Upper lobe of right lung (tissue), 1 donor: ENCODE measurements at regions not wholly inside any gene's neighbourhood (a gene's known extent, or its start where the extent isn't known, plus 50 kb on each side); places are given as distances from the start of the nearest gene placed in this dataset.

Experiments used
- ATAC-seq: fragments of 200-7000 bp; cut with Tn5 transposase; one replicate; pipeline ENCODE4 v1.9.1; 2020; ENCODE audit warnings: mild to moderate bottlenecking, moderate library complexity
- DNase-seq: peaks from one replicate; pipeline ENCODE4 v3.0.0-alpha.2; 2020
- H3K27ac ChIP-seq: fragments of 200-600 bp; one replicate; pipeline ENCODE4 v1.8.0; 2022
- H3K27me3 ChIP-seq: fragments of 200-600 bp; one replicate; pipeline ENCODE4 v1.8.0; 2022; ENCODE audit warnings: mild to moderate bottlenecking
- H3K36me3 ChIP-seq: fragments of 200-600 bp; one replicate; pipeline ENCODE4 v1.8.0; 2022
- H3K4me1 ChIP-seq: fragments of 200-600 bp; one replicate; pipeline ENCODE4 v1.8.0; 2022
- H3K4me3 ChIP-seq: fragments of 200-600 bp; one replicate; pipeline ENCODE4 v1.8.0; 2022; ENCODE audit warnings: mild to moderate bottlenecking
- H3K9me3 ChIP-seq: fragments of 200-600 bp; one replicate; pipeline ENCODE4 v1.8.0; 2022
- intact Hi-C: fragments of 100-400 bp; cut with DNase I; formaldehyde crosslinking; loops from one replicate; pipeline ENCODE4 v1.11.0; 2022
- TF ChIP-seq, protein P1 (sequence below): fragments of 200-600 bp; IDR thresholded peaks from one replicate; pipeline ENCODE4 v1.8.0; 2022; ENCODE audit warnings: antibody characterized with exemption
- donor health status: DM: no; HTN: yes; CAD: no; lungs with severe emphysema.

DNA sequence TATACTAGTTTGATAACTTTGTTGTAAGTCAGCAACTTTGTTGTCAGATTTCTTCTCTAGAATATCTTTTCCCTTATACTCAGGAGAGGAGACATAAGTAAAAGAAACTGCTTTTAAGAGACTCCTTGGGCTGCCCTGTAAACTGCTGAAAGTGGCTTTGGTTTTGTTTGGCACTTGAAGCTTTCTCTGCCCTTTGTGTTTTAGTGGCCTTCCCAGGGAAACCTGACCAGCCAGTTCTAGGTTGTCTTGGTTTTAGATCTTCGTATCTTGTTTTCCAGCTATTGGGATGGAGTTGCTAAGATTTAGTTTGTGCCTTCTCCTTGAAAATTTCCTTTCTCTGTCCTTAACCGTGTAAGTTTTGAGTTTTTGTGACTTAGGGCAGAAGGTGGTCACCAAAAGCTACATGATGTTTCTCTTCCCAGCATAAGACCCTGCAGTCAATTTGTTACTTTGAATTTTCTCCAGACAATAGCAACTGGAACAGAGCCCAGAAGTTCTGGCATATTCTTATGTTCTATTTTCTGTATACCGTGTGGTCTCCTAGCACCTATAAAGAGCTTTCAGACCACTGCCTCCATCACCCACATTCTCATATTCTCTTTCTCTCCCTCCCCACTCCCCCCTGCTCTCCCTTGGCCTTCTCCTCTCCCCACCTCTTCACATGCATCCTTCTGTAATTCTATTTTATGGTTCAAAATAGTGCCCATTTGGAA is 81.1 kb downstream of the BOLA3 start:
- TF ChIP-seq, protein P1, sequence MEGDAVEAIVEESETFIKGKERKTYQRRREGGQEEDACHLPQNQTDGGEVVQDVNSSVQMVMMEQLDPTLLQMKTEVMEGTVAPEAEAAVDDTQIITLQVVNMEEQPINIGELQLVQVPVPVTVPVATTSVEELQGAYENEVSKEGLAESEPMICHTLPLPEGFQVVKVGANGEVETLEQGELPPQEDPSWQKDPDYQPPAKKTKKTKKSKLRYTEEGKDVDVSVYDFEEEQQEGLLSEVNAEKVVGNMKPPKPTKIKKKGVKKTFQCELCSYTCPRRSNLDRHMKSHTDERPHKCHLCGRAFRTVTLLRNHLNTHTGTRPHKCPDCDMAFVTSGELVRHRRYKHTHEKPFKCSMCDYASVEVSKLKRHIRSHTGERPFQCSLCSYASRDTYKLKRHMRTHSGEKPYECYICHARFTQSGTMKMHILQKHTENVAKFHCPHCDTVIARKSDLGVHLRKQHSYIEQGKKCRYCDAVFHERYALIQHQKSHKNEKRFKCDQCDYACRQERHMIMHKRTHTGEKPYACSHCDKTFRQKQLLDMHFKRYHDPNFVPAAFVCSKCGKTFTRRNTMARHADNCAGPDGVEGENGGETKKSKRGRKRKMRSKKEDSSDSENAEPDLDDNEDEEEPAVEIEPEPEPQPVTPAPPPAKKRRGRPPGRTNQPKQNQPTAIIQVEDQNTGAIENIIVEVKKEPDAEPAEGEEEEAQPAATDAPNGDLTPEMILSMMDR, result no peak
- Histone ChIP-seq H3K27me3 (no peaks in the 10 kb centered on the region), H3K27ac (no peak overlapping the region), H3K4me1 (no peaks in the 10 kb centered on the region), H3K4me3 (no peak overlapping the region), H3K36me3 (no peaks in the 10 kb centered on the region), H3K9me3 (no peaks in the 10 kb centered on the region)
- peak; percentile 47 for ATAC-seq
- intact Hi-C loops, result no loop called here
- DNase-seq, result no peak

DNA sequence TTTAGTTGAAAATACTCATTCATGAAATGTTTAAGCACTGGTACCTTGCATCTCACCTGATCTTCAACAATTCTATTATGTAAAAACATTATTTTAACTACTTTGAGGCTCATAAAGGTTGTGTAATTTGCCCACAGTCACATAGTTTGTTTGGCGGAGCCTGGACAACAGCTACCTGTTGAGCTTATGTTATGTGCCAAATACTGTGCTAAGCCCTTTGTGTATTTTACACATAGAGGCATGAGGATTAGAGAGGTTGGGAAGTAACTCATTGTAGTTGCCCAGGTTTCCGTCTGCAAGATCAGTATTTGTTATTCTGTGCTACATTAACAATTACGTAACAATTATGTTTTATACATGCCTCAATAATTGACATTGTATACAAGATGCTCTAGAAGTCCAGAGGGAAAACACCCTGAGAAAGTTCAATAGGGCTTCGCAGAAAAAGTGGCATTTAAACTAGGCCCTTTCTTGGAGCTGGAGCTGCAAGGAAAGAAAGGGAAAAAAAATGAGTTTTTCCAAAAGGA is 80.4 kb downstream of the BOLA3 start:
- Histone ChIP-seq H3K4me1 (peaks cover 5% of the 10 kb centered on the region), H3K4me3 (no peak overlapping the region), H3K9me3 (no peaks in the 10 kb centered on the region), H3K27me3 (no peaks in the 10 kb centered on the region), H3K36me3 (no peaks in the 10 kb centered on the region), H3K27ac (no peak overlapping the region)
- intact Hi-C loops, result no loop called here
- ATAC-seq (no peak), DNase-seq (no peak)
- TF ChIP-seq, protein P1, result no peak

DNA sequence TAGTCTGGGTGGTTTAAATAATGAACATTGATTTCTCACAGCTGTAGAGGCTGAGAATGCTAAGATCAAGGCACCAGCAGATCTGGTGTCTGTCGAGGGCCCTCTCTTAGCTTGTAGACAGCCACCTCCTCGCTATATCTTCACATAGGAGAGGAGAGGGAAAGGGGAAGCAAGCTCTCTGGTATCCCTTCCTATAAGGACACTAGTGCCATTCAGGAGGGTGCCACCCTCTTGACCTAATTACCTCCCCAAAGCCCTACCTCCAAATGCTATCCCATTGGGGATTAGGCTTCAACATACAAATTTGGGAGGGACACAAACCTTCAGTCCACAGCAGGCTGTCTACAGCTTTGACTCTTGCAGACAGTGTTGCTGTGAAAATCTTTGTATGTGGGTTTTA is 76.7 kb downstream of the BOLA3 start:
- Histone ChIP-seq H3K4me3 (no peak overlapping the region), H3K36me3 (no peaks in the 10 kb centered on the region), H3K9me3 (no peaks in the 10 kb centered on the region), H3K27ac (no peak overlapping the region), H3K27me3 (no peaks in the 10 kb centered on the region), H3K4me1 (peaks cover 9% of the 10 kb centered on the region)
- intact Hi-C loops, result no loop called here
- TF ChIP-seq, protein P1, result no peak
- no peak for DNase-seq
- peak; percentile 61 for ATAC-seq

DNA sequence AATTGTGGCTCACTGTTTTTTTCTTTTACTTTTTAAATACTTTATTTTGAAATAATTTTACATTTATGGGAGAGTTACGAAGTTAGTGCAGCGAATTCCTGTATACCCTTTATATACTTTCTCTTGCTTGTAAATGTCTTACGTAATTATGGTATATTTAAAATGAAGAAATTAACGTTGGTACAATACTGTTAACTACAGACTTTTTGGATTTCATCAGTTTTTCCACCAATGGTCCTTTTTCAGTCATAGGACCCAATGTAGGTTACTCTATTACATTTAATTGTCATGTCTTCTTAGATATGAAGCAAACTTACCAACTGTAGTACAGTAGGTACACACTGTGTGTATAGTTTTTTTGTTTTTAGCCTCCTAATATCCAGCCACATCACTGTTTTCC is 76.3 kb downstream of the BOLA3 start:
- H3K27me3 ChIP-seq, result no peaks in the 10 kb centered on the region
- no peak overlapping the region for H3K27ac ChIP-seq
- TF ChIP-seq, protein P1, result no peak
- H3K36me3 ChIP-seq, result no peaks in the 10 kb centered on the region
- intact Hi-C loops, result no loop called here
- no peak overlapping the region for H3K4me3 ChIP-seq
- H3K4me1 ChIP-seq, result peaks cover 9% of the 10 kb centered on the region
- H3K9me3 ChIP-seq, result no peaks in the 10 kb centered on the region
- ATAC-seq (no peak), DNase-seq (no peak)

DNA sequence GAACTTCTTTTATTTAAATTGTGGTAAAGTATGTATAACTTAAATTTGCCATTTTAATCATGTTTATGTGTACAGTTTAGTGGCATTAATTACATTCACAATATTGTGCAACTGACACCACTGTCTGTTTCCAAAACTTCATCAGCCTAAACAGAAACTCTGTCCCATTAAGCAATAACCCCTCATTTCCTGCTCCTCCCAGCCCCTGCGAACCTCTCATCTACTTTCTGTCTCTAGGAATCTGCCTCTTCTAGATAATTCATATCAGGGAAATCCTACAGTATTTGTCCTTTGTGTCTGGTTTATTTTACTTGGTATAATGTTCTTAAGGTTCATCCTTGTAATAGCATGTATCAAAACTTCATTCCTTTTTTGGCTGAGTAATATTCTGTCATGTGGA is 75.1 kb downstream of the BOLA3 start:
- Histone ChIP-seq H3K4me3 (no peak overlapping the region), H3K27ac (no peak overlapping the region), H3K27me3 (no peaks in the 10 kb centered on the region), H3K36me3 (no peaks in the 10 kb centered on the region), H3K4me1 (peaks cover 9% of the 10 kb centered on the region), H3K9me3 (no peaks in the 10 kb centered on the region)
- no peak for DNase-seq
- peak; percentile 76 for ATAC-seq
- TF ChIP-seq, protein P1, result no peak
- intact Hi-C loops, result no loop called here

DNA sequence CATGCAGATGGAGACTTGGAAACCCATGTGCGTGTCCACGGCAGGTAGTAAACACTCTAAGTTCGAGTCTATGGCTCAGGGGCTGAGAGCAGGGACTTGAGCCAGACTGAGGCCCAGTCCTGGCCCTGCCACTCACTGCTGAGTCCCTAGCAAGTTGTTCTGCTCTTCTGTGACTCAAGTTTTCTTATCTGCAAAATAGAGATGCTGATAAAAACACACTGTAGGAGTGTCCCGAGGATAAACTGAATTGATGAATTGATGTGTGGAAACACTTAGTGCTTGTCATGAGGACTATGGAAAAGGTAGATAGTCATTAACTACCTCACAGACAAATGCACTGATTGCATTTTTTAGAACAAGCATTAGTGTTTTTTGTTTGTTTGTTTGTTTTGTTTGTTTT is 73.2 kb downstream of the BOLA3 start:
- ATAC-seq (no peak), DNase-seq (no peak)
- H3K27me3 ChIP-seq, result no peaks in the 10 kb centered on the region
- H3K27ac ChIP-seq, result no peak overlapping the region
- no peaks in the 10 kb centered on the region for H3K36me3 ChIP-seq
- H3K4me1 ChIP-seq, result peaks cover 9% of the 10 kb centered on the region
- no peak overlapping the region for H3K4me3 ChIP-seq
- TF ChIP-seq, protein P1, result no peak
- intact Hi-C loops, result no loop called here
- H3K9me3 ChIP-seq, result no peaks in the 10 kb centered on the region
